ENCODE measurements at regions not wholly inside any gene's neighbourhood (a gene's known extent, or its start where the extent isn't known, plus 50 kb on each side); places are given as distances from the start of the nearest gene placed in this dataset.

DNA sequence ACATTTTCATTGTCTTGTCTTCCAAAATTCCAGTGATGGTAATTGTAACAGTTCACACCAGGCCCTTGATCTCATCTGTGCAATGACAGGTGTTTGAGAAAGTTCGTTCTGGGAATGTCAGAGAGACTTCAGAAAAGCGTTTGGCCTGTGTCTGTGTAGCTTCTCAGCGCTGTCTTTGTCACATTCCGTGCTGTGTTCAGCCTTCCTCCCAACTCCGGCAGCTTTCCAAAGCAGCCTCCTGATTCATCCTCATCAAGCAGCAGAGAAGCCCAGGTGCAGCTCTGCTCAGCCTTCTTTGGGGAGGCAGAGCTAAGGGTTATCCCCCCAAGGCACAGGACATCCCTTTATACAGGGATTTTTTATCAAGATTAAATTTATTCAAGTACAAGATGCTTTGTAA lies 494.0 kb upstream of the SUCLG2 start:
- no peak for DNase-seq

DNA sequence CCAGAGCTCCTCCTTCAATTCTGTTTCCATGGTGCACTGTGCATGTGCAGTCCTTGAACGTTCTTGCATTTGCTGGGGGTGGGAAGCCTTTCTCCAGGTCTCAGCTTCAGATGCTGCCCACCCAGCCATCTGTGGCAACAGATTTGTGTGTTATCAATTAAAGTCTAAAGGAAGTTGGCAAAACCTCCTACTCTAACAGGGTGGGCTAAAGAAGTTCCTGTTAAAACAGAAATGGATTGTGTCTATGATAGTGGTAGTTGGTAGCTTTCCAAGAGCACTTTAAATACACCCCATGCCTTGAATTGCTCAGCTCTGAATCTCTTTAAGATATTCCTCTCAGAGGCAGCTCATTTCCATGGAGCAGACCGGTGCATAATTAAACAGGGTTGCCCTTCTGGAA lies 488.0 kb upstream of the SUCLG2 start:
- no peak for DNase-seq

DNA sequence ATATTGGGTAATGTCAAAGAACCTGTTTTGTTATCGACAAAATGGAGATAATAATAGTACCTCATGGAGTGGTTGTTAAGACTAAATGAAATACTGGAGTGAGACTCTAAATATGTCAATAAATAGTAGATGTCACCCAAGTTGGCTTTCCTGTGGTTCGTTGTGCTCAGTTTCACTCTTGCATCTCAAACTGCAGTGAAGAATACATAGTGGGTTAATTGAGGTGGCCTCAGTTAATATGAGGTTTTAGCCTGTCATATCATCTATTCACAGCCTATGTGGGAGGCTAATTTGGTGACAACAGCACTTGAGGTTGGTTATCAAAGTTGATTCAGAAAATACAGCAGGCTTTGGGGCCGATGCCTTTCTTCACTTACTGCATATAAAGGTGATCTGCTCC lies 485.5 kb upstream of the SUCLG2 start:
- no peak for DNase-seq

DNA sequence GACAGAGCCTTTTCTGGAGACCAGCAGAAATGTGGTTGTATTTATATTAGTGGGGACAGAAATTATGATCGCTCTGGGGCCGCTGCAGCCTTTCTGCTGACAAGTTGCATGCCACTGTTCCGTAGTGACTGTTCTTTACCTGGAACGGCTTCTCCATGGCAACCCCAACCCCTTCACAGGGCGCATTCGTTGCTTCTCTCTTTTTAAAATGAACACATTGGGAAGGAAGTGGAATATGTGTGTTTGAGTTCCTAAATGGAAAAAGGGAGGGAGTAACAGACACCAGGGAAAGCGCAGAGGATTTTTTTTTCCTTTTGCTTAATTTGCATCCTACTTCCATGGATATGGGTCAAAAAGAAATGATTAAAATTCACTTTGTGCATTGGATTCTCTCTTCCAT lies 482.0 kb upstream of the SUCLG2 start:
- no peak for DNase-seq

DNA sequence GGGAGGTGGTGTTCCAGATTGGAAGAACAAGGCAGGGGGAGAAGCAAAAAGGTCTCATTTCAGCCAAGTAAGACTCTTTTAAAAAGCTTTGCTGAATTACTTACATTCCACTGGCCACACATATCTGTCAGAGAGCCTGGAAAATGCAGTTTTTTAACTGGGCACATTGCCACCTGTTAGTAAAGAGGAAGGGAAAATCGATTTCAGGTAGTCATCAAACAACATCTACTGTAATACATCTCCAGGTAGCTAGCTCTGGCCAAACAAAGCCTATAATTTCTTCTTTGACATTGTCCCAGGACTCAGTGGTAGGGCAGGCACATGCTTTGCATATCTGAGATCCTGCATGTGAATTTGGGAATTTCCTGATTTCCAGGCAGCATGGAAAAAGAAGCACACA lies 480.7 kb upstream of the SUCLG2 start:
- DNase-seq = no peak

DNA sequence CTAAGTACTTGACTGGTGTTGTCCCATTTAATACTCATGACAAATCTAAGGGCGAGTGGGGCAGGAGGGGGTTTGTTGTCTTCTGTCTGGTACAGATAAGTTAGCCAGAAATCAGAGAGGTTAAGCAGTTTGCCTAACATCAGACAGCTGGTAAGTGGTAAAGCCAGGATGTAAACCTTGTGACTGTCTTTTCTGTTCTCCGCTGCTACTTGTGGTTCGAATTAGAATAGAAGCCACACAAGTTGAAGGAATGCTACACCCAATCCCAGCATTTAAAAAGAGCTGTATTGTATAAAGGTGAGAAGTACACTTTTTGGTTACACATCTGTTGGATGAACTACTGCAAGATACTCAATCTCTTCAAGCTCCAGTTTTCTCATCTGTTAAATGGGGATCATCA lies 474.7 kb upstream of the SUCLG2 start:
- no peak for DNase-seq

DNA sequence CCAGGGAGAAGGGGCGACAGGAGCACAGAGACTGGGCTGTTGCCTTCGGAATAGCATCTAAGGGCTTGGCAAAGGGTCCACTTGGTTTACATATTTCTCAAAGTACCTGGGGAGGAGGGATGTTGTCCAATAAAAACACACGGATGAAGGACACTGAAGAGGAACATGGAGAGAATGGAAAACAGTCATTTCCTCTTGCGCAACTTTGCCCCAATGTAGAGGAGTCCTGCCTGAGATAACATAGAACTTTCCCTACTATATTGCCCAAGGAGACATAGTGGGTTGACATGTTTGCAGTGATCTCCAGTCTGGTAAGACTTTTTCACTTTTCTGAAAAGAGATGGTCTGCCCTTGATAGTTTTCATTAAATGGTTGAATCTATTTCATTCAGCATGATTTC lies 468.8 kb upstream of the SUCLG2 start:
- DNase-seq = no peak

DNA sequence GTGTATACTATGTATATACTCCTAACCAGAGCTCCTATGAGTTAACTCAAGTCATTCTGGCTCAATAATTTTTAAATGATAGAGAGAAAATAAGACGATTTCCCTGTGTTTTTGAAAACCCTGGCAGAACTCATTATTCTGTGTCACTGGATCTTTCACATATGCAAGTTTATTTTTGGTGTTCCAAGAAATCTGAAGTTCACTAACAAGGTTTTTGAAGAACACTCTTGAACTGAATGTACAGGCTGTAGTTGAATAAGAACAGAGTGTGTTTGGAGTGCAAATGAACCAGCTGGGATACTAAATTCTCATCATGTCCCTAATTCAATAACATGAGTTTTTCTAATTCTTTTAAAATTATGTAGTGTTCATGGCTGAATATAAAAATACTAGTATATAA lies 466.9 kb upstream of the SUCLG2 start:
- DNase-seq = no peak

DNA sequence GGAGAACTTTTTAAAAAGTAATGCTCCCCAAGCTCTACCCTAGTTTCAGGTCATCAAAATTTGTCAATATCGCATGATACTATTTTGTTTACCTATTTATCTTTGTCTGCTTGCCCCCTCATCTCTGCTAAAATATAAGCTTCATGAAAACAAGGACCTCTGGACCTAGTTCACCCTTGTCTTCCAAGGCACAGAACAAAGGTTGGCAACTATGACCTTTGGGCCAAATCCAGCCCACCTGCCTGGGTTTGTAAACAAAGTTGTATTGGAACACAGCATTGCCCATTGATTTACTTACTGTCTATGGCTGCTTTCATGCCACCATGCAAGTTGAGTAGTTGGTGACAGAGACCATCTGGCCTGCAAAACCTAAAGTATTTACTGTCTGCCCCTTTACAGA lies 462.2 kb upstream of the SUCLG2 start:
- no peak for DNase-seq

DNA sequence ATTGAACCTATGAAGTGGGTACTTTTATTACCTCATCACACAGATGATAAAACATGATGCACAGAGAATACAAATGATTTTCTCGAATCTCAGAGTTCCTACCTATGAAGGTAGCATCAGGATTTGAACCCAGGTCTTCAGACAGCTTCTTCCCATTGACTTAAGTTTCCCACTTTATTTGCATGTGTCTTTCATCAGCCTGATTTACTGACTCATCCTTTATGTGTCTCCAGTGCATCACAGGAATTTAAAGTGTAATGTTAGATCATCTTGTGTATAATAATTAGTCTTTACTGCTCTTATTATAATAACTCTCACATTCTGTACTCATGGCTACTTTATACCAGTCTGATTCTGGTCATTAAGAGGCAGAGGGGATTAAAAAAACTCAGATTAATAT lies 449.4 kb upstream of the SUCLG2 start:
- no peak for DNase-seq

DNA sequence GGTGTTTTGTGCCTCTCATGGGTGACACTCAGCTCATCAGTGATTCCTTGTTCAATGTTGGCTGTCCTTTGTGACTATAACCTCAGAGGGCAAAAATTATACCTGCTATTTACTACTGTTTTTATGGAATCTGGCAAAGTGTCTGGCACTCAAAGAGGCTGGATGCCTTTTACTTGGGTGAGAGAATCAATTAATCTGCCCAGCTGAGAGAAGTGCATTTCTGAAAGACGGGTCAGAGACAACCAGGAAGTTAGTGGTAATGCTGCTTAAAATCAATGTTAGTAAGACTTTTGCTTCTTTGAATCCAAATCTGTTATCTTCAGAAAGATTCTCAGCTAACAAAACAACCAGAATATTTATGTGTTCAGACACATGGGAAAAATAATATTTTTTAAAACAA lies 436.2 kb upstream of the SUCLG2 start:
- no peak for DNase-seq

DNA sequence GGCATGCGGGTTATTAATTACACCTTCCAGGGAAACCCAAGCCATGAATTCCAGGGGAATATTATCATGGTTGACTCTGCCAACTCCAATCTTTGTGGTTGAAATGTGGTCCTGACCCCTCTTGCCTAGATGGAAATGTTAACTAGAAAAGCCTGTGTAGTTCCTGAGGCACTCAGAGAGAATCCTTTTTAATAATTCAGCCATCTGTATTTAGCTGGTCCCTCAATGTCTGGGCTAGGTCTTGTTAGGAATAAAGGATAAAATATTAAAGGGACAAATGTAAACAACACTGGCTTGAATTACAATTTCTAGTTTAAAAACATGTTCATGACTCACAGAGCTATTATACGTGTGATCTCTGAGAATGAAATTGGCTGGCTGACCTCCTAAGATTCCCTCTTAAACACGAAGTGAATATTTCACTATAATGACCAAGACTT lies 435.2 kb upstream of the SUCLG2 start:
- DNase-seq = no peak

DNA sequence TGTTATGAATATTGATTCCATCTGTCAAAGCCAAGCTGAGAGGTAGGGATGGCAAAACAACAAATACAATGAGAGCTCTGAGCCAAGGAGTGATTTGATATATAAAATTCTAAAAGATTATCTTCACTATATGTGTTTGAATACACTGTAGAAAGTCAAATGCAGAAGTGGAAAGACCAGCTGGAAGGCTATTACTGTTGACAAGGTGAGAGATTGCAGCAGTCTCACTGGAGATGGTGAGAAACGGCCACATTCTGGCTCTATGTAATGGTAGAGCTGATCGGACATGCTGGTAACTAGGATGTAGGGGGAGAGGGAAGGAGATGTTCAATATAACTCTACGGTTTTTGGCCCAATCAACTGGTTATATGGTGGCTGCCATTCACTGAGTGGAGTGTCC lies 434.2 kb upstream of the SUCLG2 start:
- DNase-seq = no peak

DNA sequence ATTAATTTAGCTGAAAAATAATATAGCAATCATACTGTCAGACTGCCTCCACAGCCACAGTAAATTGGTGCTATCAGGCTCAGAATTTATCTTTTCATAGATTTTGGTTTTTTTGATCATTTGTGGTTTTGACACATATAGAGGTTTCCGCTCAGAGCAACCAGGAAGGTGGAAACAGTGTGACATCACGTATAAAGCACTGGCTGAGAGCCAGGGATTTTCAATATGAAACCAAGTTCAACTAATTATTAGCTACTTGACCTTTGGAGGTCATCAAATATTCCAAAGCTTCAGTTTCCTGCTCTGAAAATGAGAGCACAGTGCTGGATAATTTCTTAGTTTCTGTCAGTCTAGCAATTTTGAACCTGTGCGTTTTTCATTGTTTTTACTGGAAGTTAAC lies 433.8 kb upstream of the SUCLG2 start:
- DNase-seq = no peak

DNA sequence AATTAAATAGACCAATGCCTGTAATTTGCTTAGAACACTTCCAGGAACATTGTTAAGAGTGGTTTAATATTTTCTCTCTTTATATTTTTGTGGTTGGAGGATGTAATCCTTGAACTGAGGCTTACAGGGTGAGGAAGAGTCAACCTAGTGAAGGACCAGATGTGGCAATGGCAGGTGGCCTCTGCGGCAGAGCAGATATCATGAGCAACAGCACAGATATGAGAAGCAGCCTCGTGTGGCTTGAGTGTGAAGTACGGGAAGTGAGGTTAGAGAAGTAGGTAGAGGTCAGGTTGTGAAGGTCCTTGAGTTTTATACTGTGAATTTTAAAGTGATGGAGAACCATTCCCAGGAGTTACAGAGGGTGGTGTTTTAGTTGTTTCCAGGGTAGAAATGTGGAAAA lies 417.6 kb upstream of the SUCLG2 start:
- DNase-seq = no peak

DNA sequence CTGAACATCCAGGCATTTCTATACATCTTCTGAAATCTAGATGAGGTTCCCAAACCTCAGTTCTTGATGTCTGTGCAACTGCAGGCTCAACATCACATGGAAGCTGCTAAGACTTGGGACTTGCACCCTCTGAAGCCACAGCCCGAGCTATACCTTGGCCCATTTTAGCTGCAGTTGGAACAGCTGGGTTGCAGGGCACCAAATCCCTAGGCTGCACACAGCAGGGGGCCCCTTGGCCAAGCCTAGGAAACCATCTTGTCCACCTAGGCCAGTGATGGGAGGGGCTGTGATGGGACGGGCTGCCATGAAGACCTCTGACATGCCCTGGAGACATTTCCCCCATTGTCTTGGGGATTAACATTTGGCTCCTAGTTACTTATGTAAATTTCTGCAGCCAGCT lies 415.8 kb upstream of the SUCLG2 start:
- no peak for DNase-seq

DNA sequence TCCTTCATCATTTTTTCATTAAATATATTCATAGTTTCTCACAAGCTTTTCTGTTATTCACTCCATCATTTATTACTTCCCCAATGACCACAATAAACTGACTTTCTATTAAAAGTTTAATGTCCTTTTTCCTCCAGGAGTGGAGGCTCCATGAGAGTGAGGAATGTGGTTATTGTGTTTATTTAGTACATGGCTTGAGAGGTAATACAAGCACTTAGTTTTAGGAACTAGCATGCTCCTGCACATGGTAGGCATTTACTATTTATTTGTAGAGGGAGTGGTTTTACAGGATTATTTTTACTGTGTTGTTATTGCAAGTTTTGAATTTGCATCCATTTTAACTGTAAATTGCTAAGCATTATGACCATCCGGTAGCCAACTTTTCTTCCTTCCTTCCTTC lies 412.9 kb upstream of the SUCLG2 start:
- no peak for DNase-seq

DNA sequence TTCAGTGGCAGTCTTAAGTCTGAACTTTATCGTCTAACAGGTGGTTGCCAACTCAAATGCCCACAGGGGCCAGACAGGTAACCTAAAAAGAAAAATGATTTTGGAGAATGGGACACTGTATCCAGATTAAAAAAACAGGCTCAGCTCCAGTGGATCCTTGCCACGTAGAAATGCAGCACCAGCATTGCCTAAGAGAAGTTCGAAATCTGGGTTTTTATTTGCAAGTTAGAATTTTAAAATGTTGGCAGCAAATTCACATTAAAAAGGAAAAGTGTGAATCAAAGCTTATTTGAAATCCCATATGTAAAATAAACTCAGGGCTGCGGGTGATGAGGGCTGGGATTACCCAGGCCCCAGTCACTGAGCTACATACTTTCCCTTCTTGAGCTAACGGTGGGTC lies 408.5 kb upstream of the SUCLG2 start:
- no peak for DNase-seq

DNA sequence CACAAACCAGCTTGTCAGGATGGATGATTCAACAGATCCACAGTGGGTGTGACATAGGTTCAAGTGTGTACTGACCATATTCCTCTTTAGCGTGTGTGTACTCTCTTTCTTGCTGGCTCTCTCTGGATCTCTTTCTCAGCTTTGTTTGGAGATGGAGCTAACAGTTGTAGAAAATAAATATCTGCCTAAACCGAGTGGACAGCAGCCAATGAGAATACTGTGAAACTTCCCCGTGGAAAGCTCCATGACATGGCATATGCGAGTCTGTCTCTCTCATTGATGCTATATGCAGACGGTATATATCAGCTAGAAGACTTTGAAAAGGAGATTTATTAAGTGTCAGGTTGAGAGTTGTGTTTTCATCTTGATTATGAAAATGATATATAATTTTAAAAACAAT lies 406.5 kb upstream of the SUCLG2 start:
- DNase-seq = no peak

DNA sequence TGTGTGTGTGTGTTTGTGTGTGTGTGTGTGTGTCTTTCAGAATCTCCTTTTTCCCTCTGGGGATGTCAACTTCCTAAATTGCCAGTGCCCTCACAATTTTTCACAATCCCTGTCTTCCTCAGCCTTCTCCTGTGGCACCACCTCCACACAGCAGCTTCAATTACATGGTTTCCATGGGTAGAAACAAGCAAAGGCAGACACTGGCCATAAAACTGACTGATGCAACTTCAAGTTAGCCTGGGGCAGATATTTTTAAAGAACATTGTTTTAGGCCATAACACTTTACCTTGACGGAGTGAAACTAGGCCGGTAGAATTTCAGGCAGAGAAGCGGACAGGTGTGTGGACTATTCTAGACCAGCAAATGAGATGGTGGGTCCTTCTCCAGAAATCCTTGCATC lies 405.8 kb upstream of the SUCLG2 start:
- no peak for DNase-seq

DNA sequence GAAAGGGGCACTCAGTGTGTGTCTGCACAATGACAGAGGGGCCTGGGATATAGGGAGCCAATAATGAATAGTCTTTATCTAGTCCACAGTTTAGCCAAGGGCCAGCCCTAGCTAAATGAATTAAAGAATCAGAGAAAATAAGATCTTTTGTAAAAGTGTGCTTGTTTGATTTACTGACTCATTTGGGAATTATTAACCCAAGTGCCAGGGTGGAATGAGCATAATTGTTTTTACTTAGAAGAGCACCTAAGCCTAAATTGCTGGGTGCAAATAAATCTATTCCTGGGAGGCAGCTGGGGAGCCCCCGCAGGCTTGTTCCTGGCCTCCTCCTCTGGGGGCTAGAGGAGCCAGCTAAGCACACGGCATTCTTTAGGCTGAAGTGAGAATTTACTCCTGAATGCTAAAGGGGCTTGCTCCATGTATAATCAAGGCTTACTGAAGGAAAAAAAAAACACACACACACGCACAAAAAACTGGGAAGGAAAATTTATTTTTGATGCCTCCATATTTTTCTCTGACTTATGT lies 405.3 kb upstream of the SUCLG2 start:
- DNase-seq = no peak

DNA sequence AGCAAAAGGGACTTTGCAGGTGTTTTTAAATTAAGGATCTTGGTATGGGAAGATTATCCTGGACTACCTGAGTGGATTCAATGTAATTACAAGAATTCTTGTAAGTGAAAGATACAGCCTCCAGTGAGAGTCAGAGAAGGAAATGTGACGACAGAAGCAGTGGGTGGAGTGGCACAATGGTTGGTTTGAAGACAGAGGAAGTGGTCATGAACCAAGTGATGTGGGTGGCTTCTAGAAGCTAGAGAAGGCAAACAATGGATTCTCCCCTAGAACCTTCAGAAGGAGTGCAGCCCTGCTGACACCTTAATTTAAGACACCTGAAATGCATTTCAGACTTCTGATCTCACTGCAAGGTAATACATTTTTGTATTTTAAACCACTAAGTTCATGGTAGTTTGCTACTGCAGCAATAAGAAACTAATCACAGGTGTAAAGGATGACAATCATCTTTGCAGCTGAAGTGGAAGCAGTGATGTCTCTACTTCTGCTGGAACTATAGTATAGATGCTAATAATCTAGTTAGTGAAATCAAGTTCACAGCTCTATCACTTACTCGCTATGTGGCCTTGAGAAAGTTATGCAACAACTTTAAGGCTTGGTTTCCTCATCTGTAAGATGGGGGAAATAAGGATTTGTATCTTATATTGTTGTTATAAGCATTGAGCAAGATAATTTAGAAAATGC lies 403.4 kb upstream of the SUCLG2 start:
- DNase-seq = no peak

DNA sequence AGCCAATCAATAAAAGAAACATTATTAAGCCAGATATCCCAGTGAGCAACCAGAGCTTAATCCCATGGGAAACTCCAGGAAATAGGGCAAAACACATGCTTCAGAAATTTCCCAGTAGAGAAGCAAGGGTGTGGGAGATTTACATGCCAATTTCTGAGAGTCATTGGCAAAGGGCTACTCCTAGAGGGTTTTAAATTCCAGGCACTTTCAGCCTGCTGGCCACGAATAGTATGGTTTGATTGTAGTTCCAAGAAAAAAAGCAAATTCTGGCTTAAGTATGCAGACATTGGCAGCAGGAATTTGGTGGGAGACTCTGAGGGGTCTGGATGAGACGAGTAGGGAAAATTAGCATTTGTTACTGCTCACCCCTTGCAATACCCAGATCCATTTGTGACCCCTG lies 402.1 kb upstream of the SUCLG2 start:
- no peak for DNase-seq

DNA sequence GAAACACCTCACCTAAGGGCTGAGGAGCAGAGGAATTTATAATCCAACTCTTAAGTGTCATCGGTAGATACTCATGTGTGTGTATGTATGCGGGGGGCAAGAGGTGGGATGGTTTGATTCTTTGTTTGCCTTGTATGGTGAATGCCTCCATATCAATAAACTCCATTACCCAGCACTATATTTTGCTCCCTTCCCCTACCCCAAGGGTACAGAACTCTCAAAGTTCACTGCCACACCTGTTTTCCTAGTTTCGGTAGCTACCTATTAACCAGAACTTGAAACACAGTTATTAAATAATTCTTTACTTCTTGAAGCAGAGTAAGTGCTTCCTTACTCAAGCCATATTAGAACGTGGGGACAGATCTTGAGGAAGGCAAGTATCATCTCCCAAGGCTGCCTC lies 400.8 kb upstream of the SUCLG2 start:
- no peak for DNase-seq

DNA sequence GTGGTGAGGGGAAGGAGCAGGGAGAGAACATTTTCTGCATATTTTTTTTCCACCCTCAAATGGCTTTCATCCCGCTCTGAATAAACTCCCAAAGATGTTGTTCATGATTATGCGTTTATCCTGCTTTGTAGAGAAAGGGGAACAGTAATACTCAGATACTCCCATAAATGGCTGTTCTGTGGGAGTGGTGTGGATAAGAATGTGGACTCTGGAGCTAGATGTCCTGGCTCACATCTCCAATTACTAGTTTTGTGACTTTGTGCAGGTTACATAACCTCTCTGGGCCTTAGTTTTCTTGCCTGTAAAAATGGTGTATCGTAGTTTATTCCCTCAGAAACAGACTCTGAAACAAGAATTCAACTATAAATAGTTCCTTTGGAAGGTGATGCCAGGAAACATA lies 395.4 kb upstream of the SUCLG2 start:
- no peak for DNase-seq

DNA sequence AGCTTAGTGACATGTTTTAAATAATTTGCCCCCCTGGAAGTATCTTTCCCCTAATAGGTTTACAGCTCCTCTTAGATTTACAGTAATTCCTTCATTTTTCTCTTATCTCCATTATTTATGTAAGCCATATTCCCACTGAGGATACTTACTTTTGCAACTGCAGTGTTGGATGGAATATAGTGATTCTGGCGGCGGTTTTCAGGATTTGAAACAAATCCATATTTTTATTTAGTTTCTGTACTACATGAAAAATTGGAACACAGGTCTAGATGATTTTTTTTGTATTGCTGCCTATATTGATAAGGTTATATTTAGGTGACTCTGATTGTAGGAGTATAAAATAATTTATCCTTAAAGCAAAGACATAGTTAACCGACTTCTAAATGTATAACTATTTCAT lies 391.6 kb upstream of the SUCLG2 start:
- DNase-seq = no peak
